ENCODE measurements at regions not wholly inside any gene's neighbourhood (a gene's known extent, or its start where the extent isn't known, plus 50 kb on each side); places are given as distances from the start of the nearest gene placed in this dataset.

DNA sequence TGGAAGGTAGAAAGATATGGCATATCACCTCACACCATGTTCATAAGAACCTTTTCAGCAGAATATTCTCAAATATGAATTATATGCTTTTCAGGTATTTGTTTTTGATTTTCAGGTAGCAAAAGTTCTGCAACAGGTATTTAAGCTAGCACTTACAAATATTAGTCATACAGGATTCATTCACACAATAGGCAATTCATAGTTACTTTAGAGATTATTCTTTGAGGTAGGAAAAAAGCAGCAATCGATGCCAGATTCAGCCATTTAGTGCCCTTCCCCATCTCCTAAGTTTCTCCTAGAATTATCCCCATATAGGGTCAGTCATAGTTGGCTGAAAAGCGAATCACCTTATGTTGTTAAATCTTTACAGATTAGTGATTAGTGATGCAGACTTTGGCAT is 177.4 kb upstream of the MMADHC start:
- TF ChIP-seq POLR2A (conservative IDR thresholded peaks at IDR 0.05): no peak
- no peak for TF ChIP-seq FOS (IDR thresholded peaks at IDR 0.05; ENCODE audit: extremely low read depth, insufficient read length)
- TF ChIP-seq BCOR (IDR thresholded peaks at IDR 0.05): no peak
- TF ChIP-seq RBM39 (optimal IDR thresholded peaks at IDR 0.05; ENCODE audit: low read depth, low read length): no peak

Measured in K562 (cell line).